H1 (cell line): ENCODE measurements at regions not wholly inside any gene's neighbourhood (a gene's known extent, or its start where the extent isn't known, plus 50 kb on each side); places are given as distances from the start of the nearest gene placed in this dataset.

Source experiments
- EGR1 ChIP-seq: IDR thresholded peaks from 2 replicates; pipeline ENCODE4 v1.6.1; 2011; ENCODE audit warnings: low read depth, low read length, borderline replicate concordance
- EP300 ChIP-seq, 2 experiments: IDR thresholded peaks; 1 replicate in 1 of 2; 2 replicates in 1 of 2; pipeline ENCODE4 v1.6.1; 2011 to 2012; ENCODE audit warnings: low read depth in 2 of 2, low read length in 2 of 2, mild to moderate bottlenecking in 2 of 2, borderline replicate concordance in 1 of 2, inconsistent platforms in 1 of 2, moderate library complexity in 1 of 2
- SRF ChIP-seq: IDR thresholded peaks from 2 replicates; pipeline ENCODE4 v1.6.1; 2011; ENCODE audit warnings: mild to moderate bottlenecking, low read depth, low read length, moderate library complexity

- TF ChIP-seq EGR1 (no peak), EP300 (IDR thresholded peaks at IDR 0.05; ENCODE audit: borderline replicate concordance in 1 of 2, low read depth in 2 of 2, low read length in 2 of 2) (no peak), SRF (no peak)
Measured at GRCh38 chr3:107268469-107268868, 108.8 kb upstream of the CCDC54 start.
